Endodermal cell (in vitro differentiated cells): ENCODE measurements at regions not wholly inside any gene's neighbourhood (a gene's known extent, or its start where the extent isn't known, plus 50 kb on each side); places are given as distances from the start of the nearest gene placed in this dataset.

Source experiments
- DNase-seq: peaks from one replicate; pipeline ENCODE4 v3.0.0-alpha.2; 2017
- H3K27ac ChIP-seq: 2 replicates; pipeline ENCODE4 v1.5.1; 2013; ENCODE audit warnings: mild to moderate bottlenecking, low read depth, low read length, moderate library complexity
- H3K27me3 ChIP-seq: 2 replicates; pipeline ENCODE4 v1.6.1; 2013; ENCODE audit warnings: mild to moderate bottlenecking, low read length, moderate library complexity; ENCODE audit not compliant: insufficient read depth, control insufficient read depth, poor library complexity, severe bottlenecking
- H3K36me3 ChIP-seq: 2 replicates; pipeline ENCODE4 v1.7.0; 2013; ENCODE audit warnings: mild to moderate bottlenecking, low read length, moderate library complexity; ENCODE audit not compliant: control insufficient read depth, insufficient read depth
- H3K4me1 ChIP-seq: one replicate; pipeline ENCODE4 v1.7.0; 2013; ENCODE audit warnings: low read length; ENCODE audit not compliant: control insufficient read depth, insufficient read depth
- H3K4me3 ChIP-seq: 2 replicates; pipeline ENCODE4 v1.5.1; 2013; ENCODE audit warnings: mild to moderate bottlenecking, low read length, moderate library complexity
- H3K9ac ChIP-seq: 2 replicates; pipeline ENCODE4 v1.6.1; 2013; ENCODE audit warnings: mild to moderate bottlenecking, low read length, moderate library complexity; ENCODE audit not compliant: poor library complexity, severe bottlenecking; ENCODE audit errors: extremely low read depth
- H3K9me3 ChIP-seq: 2 replicates; pipeline ENCODE4 v1.6.1; 2013; ENCODE audit warnings: mild to moderate bottlenecking, low read length, moderate library complexity; ENCODE audit not compliant: control insufficient read depth
- H3K27ac Mint-ChIP-seq: 2 replicates; pipeline ENCODE4 v1.8.0; 2020; ENCODE audit warnings: mixed read lengths
- H3K27me3 Mint-ChIP-seq: 2 replicates; pipeline ENCODE4 v1.8.0; 2021; ENCODE audit warnings: mild to moderate bottlenecking, mixed read lengths; ENCODE audit not compliant: insufficient read depth
- H3K36me3 Mint-ChIP-seq: 2 replicates; pipeline ENCODE4 v1.8.0; 2020; ENCODE audit warnings: low read depth, mixed read lengths
- H3K4me1 Mint-ChIP-seq: 2 replicates; pipeline ENCODE4 v1.8.0; 2020; ENCODE audit warnings: mixed read lengths
- H3K4me3 Mint-ChIP-seq: 2 replicates; pipeline ENCODE4 v1.8.0; 2020; ENCODE audit warnings: mild to moderate bottlenecking, moderate library complexity, mixed read lengths
- H3K9me3 Mint-ChIP-seq: 2 replicates; pipeline ENCODE4 v1.8.0; 2020; ENCODE audit warnings: mild to moderate bottlenecking, mixed read lengths
- WGBS, 2 experiments: methylation state at CpG; one replicate each; pipeline versions ENCODE4 v1.1.5 to v1.1.7; 2013; ENCODE audit warnings: missing lambda C conversion rate in 2 of 2, mixed read lengths in 1 of 2; ENCODE audit not compliant: insufficient coverage in 1 of 2, insufficient read length in 1 of 2; 5-methylcytosine and 5-hydroxymethylcytosine counted together
- TF ChIP-seq, protein P1 (sequence below): fragments of 200-600 bp; sonication (generic); conservative IDR thresholded peaks from 2 replicates; pipeline ENCODE4 v1.5.0; 2021; ENCODE audit warnings: antibody characterized with exemption, mild to moderate bottlenecking

DNA sequence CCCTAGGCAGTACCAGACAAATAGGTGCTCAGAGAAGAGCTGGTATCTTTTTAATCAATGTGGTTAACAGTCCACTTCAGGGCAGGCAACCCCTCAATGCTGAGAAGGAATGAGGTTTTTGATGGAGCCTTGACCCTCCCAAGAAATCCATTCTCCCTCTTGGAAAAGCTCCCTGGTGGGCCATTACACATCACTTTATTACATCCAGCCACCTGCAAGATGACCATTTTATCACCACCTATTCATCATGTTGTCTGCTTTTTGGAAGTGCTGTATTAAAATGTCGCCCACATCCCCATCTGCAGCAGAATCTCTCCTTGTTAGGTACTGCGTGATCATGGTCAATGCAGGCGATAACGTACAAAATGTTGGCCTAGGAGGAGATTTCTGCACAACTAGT lies 614.7 kb upstream of the TMEM132C start:
- no peaks in the 10 kb centered on the region for H3K27me3 Mint-ChIP-seq
- TF ChIP-seq, protein P1, sequence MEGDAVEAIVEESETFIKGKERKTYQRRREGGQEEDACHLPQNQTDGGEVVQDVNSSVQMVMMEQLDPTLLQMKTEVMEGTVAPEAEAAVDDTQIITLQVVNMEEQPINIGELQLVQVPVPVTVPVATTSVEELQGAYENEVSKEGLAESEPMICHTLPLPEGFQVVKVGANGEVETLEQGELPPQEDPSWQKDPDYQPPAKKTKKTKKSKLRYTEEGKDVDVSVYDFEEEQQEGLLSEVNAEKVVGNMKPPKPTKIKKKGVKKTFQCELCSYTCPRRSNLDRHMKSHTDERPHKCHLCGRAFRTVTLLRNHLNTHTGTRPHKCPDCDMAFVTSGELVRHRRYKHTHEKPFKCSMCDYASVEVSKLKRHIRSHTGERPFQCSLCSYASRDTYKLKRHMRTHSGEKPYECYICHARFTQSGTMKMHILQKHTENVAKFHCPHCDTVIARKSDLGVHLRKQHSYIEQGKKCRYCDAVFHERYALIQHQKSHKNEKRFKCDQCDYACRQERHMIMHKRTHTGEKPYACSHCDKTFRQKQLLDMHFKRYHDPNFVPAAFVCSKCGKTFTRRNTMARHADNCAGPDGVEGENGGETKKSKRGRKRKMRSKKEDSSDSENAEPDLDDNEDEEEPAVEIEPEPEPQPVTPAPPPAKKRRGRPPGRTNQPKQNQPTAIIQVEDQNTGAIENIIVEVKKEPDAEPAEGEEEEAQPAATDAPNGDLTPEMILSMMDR = no peak
- no peaks in the 10 kb centered on the region for H3K27me3 ChIP-seq
- no peaks in the 10 kb centered on the region for H3K9me3 Mint-ChIP-seq
- no peak overlapping the region for H3K27ac ChIP-seq
- H3K36me3 ChIP-seq = no peaks in the 10 kb centered on the region
- peaks cover 2% of the 10 kb centered on the region for H3K4me1 Mint-ChIP-seq
- no peak overlapping the region for H3K4me3 ChIP-seq
- no peak overlapping the region for H3K4me3 Mint-ChIP-seq
- H3K9ac ChIP-seq = no peak overlapping the region
- DNase-seq = no peak
- no peaks in the 10 kb centered on the region for H3K9me3 ChIP-seq
- WGBS, 2 experiments = 98% methylated on average over 4 of the region's 4 CpGs
- H3K27ac Mint-ChIP-seq = no peak overlapping the region
- H3K4me1 ChIP-seq = no peaks in the 10 kb centered on the region
- no peaks in the 10 kb centered on the region for H3K36me3 Mint-ChIP-seq

DNA sequence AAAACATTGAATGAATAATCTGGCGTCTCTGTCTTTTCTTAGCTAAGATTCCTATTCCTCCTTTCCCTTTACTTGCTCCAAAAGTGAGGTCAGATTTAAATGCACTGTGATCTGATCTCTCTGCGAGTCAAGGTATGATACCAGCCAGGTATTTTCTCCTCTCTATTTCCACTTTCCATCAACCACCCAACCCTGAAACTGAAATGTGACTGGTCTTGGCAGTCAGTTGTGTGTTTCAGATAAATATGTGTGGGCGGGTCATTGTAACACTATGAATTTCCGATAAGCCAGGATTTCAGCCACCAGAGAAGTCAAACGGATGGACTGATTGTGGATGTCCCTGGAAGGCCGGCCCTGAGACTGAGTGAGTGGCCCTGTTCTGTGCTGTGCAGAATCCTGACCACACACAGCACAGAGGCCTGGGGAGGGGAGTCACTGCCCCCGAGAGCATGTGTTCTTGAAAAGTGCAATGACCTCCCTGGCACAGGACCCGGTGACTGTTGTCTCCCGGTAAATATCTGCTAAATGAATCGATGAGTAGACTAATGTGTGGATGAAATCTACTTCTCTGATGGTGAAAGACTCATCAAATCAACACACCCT lies 612.5 kb upstream of the TMEM132C start:
- Mint-ChIP-seq H3K27me3 (no peaks in the 10 kb centered on the region), H3K36me3 (no peaks in the 10 kb centered on the region), H3K27ac (no peak overlapping the region), H3K4me3 (no peak overlapping the region), H3K4me1 (peaks cover 4% of the 10 kb centered on the region), H3K9me3 (no peaks in the 10 kb centered on the region)
- H3K27me3 ChIP-seq = no peaks in the 10 kb centered on the region
- 75 to 83% methylated on average over 6 to 10 of the region's 10 CpGs for WGBS, 2 experiments
- no peaks in the 10 kb centered on the region for H3K36me3 ChIP-seq
- no peak overlapping the region for H3K9ac ChIP-seq
- TF ChIP-seq, protein P1 = no peak
- H3K4me3 ChIP-seq = no peak overlapping the region
- H3K9me3 ChIP-seq = no peaks in the 10 kb centered on the region
- H3K4me1 ChIP-seq = no peaks in the 10 kb centered on the region
- H3K27ac ChIP-seq = no peak overlapping the region
- no peak for DNase-seq

DNA sequence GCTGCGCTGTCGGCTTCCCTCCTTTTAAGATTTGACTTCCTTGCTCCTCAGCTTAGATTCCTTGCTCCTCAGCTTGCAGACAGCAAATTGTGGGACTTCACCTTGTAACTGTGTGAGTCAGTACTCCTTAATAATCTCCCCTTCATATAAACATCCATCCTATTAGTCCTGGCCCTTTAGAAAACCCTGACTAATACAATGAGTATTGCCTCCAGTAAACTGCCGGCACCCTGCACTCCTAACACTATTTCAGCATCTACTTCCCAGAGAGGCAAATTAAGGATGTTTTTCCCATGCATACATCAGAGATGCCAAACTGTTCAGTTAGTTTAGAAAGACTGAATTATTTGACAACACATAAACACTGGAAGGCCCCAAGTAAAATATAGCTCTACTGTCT lies 611.3 kb upstream of the TMEM132C start:
- no peak overlapping the region for H3K27ac Mint-ChIP-seq
- H3K9me3 Mint-ChIP-seq = no peaks in the 10 kb centered on the region
- H3K4me3 Mint-ChIP-seq = no peak overlapping the region
- H3K4me1 Mint-ChIP-seq = peaks cover 4% of the 10 kb centered on the region
- no peaks in the 10 kb centered on the region for H3K36me3 Mint-ChIP-seq
- Histone ChIP-seq H3K4me1 (no peaks in the 10 kb centered on the region), H3K4me3 (no peak overlapping the region), H3K9ac (no peak overlapping the region), H3K27ac (no peak overlapping the region), H3K36me3 (no peaks in the 10 kb centered on the region), H3K27me3 (no peaks in the 10 kb centered on the region), H3K9me3 (no peaks in the 10 kb centered on the region)
- H3K27me3 Mint-ChIP-seq = no peaks in the 10 kb centered on the region
- 89 to 100% methylated on average over 2 to 3 of the region's 3 CpGs for WGBS, 2 experiments
- TF ChIP-seq, protein P1 = no peak
- DNase-seq = no peak
